Aorta (tissue), 5 donors: ENCODE measurements at regions not wholly inside any gene's neighbourhood (a gene's known extent, or its start where the extent isn't known, plus 50 kb on each side); places are given as distances from the start of the nearest gene placed in this dataset.

Source experiments
- ATAC-seq: fragments of 200-7000 bp; cut with Tn5 transposase; one replicate; pipeline ENCODE4 v1.9.1; 2022; ENCODE audit warnings: moderate library complexity; ENCODE audit not compliant: low FRiP score
- DNase-seq, 2 donors: peaks; one replicate each; pipeline ENCODE4 v3.0.0-alpha.2; 2020
- H3K27ac ChIP-seq, 2 donors: one replicate each; pipeline ENCODE4 v1.5.1; 2013; ENCODE audit warnings: low read length in 2 of 2, mild to moderate bottlenecking in 2 of 2, moderate library complexity in 2 of 2, control low read depth in 1 of 2, inconsistent platforms in 1 of 2, low read depth in 1 of 2
- H3K27me3 ChIP-seq, 2 donors: one replicate each; pipeline ENCODE4 v1.6.1; 2013; ENCODE audit warnings: control low read depth in 1 of 2, low read length in 1 of 2, mild to moderate bottlenecking in 1 of 2, moderate library complexity in 1 of 2; ENCODE audit not compliant: insufficient read depth in 2 of 2, control insufficient read depth in 1 of 2
- H3K36me3 ChIP-seq, 2 donors: one replicate each; pipeline ENCODE4 v1.6.1; 2013; ENCODE audit warnings: control low read depth in 1 of 2, low read length in 1 of 2, mild to moderate bottlenecking in 1 of 2; ENCODE audit not compliant: insufficient read depth in 2 of 2, control insufficient read depth in 1 of 2
- H3K4me1 ChIP-seq, 2 donors: one replicate each; pipeline ENCODE4 v1.6.1; 2013; ENCODE audit warnings: low read length in 2 of 2, control low read depth in 1 of 2, mild to moderate bottlenecking in 1 of 2, moderate library complexity in 1 of 2; ENCODE audit not compliant: insufficient read depth in 2 of 2, control insufficient read depth in 1 of 2
- H3K4me3 ChIP-seq, 2 donors: one replicate each; pipeline ENCODE4 v1.5.1; 2013; ENCODE audit warnings: low read length in 2 of 2, control low read depth in 1 of 2, mild to moderate bottlenecking in 1 of 2
- H3K9me3 ChIP-seq: one replicate; pipeline ENCODE4 v1.6.1; 2013; ENCODE audit warnings: mild to moderate bottlenecking, low read length; ENCODE audit not compliant: control insufficient read depth
- WGBS, 2 donors: extraction: QIAGEN DNeasy Blood & Tissue Kit; methylation state at CpG; one replicate each; pipeline ENCODE4 v1.1.7; 2013; 5-methylcytosine and 5-hydroxymethylcytosine counted together
- intact Hi-C, 2 donors: fragments of 100-400 bp; cut with DNase I; formaldehyde crosslinking; loops; one replicate each; pipeline versions ENCODE4 v1.14.2 to v1.15.0; 2022
- donor health status: healthy with polysubstance abuse.
- donor health status: Bipolar disorder and iron deficiency.
- donor health status: DM: no; HTN: no; CAD: no.
- donor health status: DM: no; HTN: no; CAD: no.
- donor health status: DM: yes; HTN: yes; CAD: no.

GRCh38 chr9:15113288-15113687, 193.7 kb downstream of the TTC39B start:
- Histone ChIP-seq H3K4me1 (peaks cover 0 to 2% of the 10 kb centered on the region in 2 donors), H3K27ac (no peak overlapping the region), H3K4me3 (no peak overlapping the region), H3K36me3 (no peaks in the 10 kb centered on the region), H3K9me3 (no peaks in the 10 kb centered on the region), H3K27me3 (no peaks in the 10 kb centered on the region)
- ATAC-seq, result no peak
- no peak for DNase-seq
- intact Hi-C loops, result no loop called here

- intact Hi-C loops, result no loop called here
- Histone ChIP-seq H3K36me3 (no peaks in the 10 kb centered on the region), H3K27me3 (no peaks in the 10 kb centered on the region), H3K4me1 (peaks cover 0 to 2% of the 10 kb centered on the region in 2 donors), H3K4me3 (no peak overlapping the region), H3K9me3 (no peaks in the 10 kb centered on the region), H3K27ac (no peak overlapping the region)
- DNase-seq (no peak), ATAC-seq (no peak)
Measured at GRCh38 chr9:15111071-15111470, 195.9 kb downstream of the TTC39B start.

GRCh38 chr9:15104826-15105420, 194.7 kb upstream of the FREM1 start:
- Histone ChIP-seq H3K27ac (no peak overlapping the region), H3K4me3 (no peak overlapping the region), H3K9me3 (no peaks in the 10 kb centered on the region), H3K36me3 (no peaks in the 10 kb centered on the region), H3K4me1 (no peaks in the 10 kb centered on the region), H3K27me3 (no peaks in the 10 kb centered on the region)
- WGBS, 2 donors, result 34% methylated on average over 4 of the region's 4 CpGs
- ATAC-seq (no peak), DNase-seq (no peak)
- intact Hi-C loops, result loop anchor here (2.0 to 10.0 kb wide), 4 partner anchors 30 to 500 kb away; no protein-coding TSS in a partner anchor

- no peaks in the 10 kb centered on the region for H3K9me3 ChIP-seq
Measured at GRCh38 chr9:15103290-15103689, 193.1 kb upstream of the FREM1 start.

GRCh38 chr9:15101095-15101494, 190.9 kb upstream of the FREM1 start:
- DNase-seq, result no peak
- Histone ChIP-seq H3K4me3 (no peak overlapping the region), H3K9me3 (no peaks in the 10 kb centered on the region), H3K36me3 (no peaks in the 10 kb centered on the region), H3K4me1 (no peaks in the 10 kb centered on the region), H3K27ac (no peak overlapping the region), H3K27me3 (no peaks in the 10 kb centered on the region)
- no peak for ATAC-seq
- WGBS, 2 donors, result 89% methylated on average over 7 of the region's 7 CpGs
- intact Hi-C loops, result loop anchor here in 1 of 2 donors (5.0 to 10.0 kb wide), 2 partner anchors 41 to 504 kb away; no protein-coding TSS in a partner anchor

More at GRCh38 chr9:15103290-15103689, 193.1 kb upstream of the FREM1 start:
- intact Hi-C loops, result loop anchor here in 1 of 2 donors (5.0 to 10.0 kb wide), 2 partner anchors 39 to 502 kb away; no protein-coding TSS in a partner anchor
- Histone ChIP-seq H3K27me3 (no peaks in the 10 kb centered on the region), H3K4me1 (no peaks in the 10 kb centered on the region), H3K36me3 (no peaks in the 10 kb centered on the region), H3K27ac (no peak overlapping the region), H3K4me3 (no peak overlapping the region)
- 68 to 71% methylated on average over 3 of the region's 3 CpGs for WGBS, 2 donors
- ATAC-seq (no peak), DNase-seq (no peak)

- no peaks in the 10 kb centered on the region for H3K27me3 ChIP-seq
- intact Hi-C loops, result loop anchor here in 1 of 2 donors (5.0 to 10.0 kb wide), 2 partner anchors 42 to 504 kb away; no protein-coding TSS in a partner anchor
- H3K9me3 ChIP-seq, result no peaks in the 10 kb centered on the region
- DNase-seq (no peak), ATAC-seq (no peak)
- 48% methylated on average over 2 of the region's 2 CpGs for WGBS, 2 donors
- no peaks in the 10 kb centered on the region for H3K36me3 ChIP-seq
- no peaks in the 10 kb centered on the region for H3K4me1 ChIP-seq
- no peak overlapping the region for H3K27ac ChIP-seq
- H3K4me3 ChIP-seq, result no peak overlapping the region
Measured at GRCh38 chr9:15100571-15100970, 190.3 kb upstream of the FREM1 start.

GRCh38 chr9:15096972-15097371, 186.7 kb upstream of the FREM1 start:
- Histone ChIP-seq H3K4me3 (no peak overlapping the region), H3K27ac (no peak overlapping the region), H3K4me1 (no peaks in the 10 kb centered on the region), H3K36me3 (no peaks in the 10 kb centered on the region), H3K27me3 (no peaks in the 10 kb centered on the region), H3K9me3 (peaks cover 2% of the 10 kb centered on the region)
- intact Hi-C loops, result no loop called here
- DNase-seq, result no peak
- ATAC-seq, result no peak
- WGBS, 2 donors, result 90 to 94% methylated on average over 2 of the region's 2 CpGs

GRCh38 chr9:15086778-15087324, 176.6 kb upstream of the FREM1 start:
- no peaks in the 10 kb centered on the region for H3K36me3 ChIP-seq
- DNase-seq, result no peak
- ATAC-seq, result no peak
- H3K27ac ChIP-seq, result no peak overlapping the region
- 67 to 71% methylated on average over 3 of the region's 3 CpGs for WGBS, 2 donors
- no peaks in the 10 kb centered on the region for H3K9me3 ChIP-seq
- H3K4me3 ChIP-seq, result no peak overlapping the region
- H3K27me3 ChIP-seq, result no peaks in the 10 kb centered on the region
- intact Hi-C loops, result no loop called here
- no peaks in the 10 kb centered on the region for H3K4me1 ChIP-seq

GRCh38 chr9:15086156-15086763, 176.0 kb upstream of the FREM1 start:
- H3K4me3 ChIP-seq, result no peak overlapping the region
- no peaks in the 10 kb centered on the region for H3K4me1 ChIP-seq
- no peak overlapping the region for H3K27ac ChIP-seq
- 68 to 74% methylated on average over 6 of the region's 6 CpGs for WGBS, 2 donors
- intact Hi-C loops, result no loop called here
- H3K9me3 ChIP-seq, result no peaks in the 10 kb centered on the region
- H3K27me3 ChIP-seq, result no peaks in the 10 kb centered on the region
- DNase-seq, result no peak
- H3K36me3 ChIP-seq, result no peaks in the 10 kb centered on the region
- ATAC-seq, result no peak
